DLD1 (cell line): ENCODE measurements at regions not wholly inside any gene's neighbourhood (a gene's known extent, or its start where the extent isn't known, plus 50 kb on each side); places are given as distances from the start of the nearest gene placed in this dataset.

Source experiments
- in situ Hi-C: cut with HindIII; loops from 2 replicates; pipeline ENCODE4 v1.10.0; 2017; ENCODE audit warnings: low sequenced_read_pairs

GRCh38 chr12:93127582-93128331, 198.7 kb upstream of the EEA1 start:
- in situ Hi-C loops: no loop called here

- in situ Hi-C loops: no loop called here
Measured at GRCh38 chr12:93128332-93128707, 199.2 kb upstream of the EEA1 start.

GRCh38 chr12:93130366-93131054, 201.4 kb upstream of the EEA1 start:
- in situ Hi-C loops: no loop called here

- in situ Hi-C loops: no loop called here
Measured at GRCh38 chr12:93133361-93133760, 204.3 kb upstream of the EEA1 start.

GRCh38 chr12:93134175-93134890, 205.2 kb upstream of the EEA1 start:
- in situ Hi-C loops: no loop called here

GRCh38 chr12:93134893-93135285, 205.8 kb upstream of the EEA1 start:
- in situ Hi-C loops: no loop called here

GRCh38 chr12:93135286-93136239, 206.5 kb upstream of the EEA1 start:
- in situ Hi-C loops: no loop called here

GRCh38 chr12:93136253-93137055, 207.4 kb upstream of the EEA1 start:
- in situ Hi-C loops: no loop called here

GRCh38 chr12:93137656-93138612, 208.8 kb upstream of the EEA1 start:
- in situ Hi-C loops: no loop called here

GRCh38 chr12:93139028-93139665, 210.1 kb upstream of the EEA1 start:
- in situ Hi-C loops: no loop called here

GRCh38 chr12:93140325-93140724, 211.2 kb upstream of the EEA1 start:
- in situ Hi-C loops: no loop called here

GRCh38 chr12:93140801-93141200, 211.7 kb upstream of the EEA1 start:
- in situ Hi-C loops: no loop called here

GRCh38 chr12:93142881-93143280, 213.8 kb upstream of the EEA1 start:
- in situ Hi-C loops: no loop called here

- in situ Hi-C loops: no loop called here
Measured at GRCh38 chr12:93144109-93144508, 215.0 kb upstream of the EEA1 start.

GRCh38 chr12:93145086-93145485, 216.0 kb upstream of the EEA1 start:
- in situ Hi-C loops: no loop called here

GRCh38 chr12:93146263-93146939, 217.3 kb upstream of the EEA1 start:
- in situ Hi-C loops: no loop called here

- in situ Hi-C loops: no loop called here
Measured at GRCh38 chr12:93146970-93147369, 217.9 kb upstream of the EEA1 start.

- in situ Hi-C loops: no loop called here
Measured at GRCh38 chr12:93148412-93148811, 219.3 kb upstream of the EEA1 start.
